ENCODE measurements at regions not wholly inside any gene's neighbourhood (a gene's known extent, or its start where the extent isn't known, plus 50 kb on each side); places are given as distances from the start of the nearest gene placed in this dataset.

GRCh38 chr9:103992938-103993579, 101.0 kb upstream of the SMC2 start:
- H3K27ac ChIP-seq (ENCODE audit: extremely low read depth, low read depth, low read length) = no peak overlapping the region
- H3K9me1 ChIP-seq (ENCODE audit: control insufficient read depth, insufficient read depth, low read length) = no peaks in the 10 kb centered on the region
- H3K4me1 ChIP-seq (replicated peaks in 1 of 2; ENCODE audit: control insufficient read depth in 2 of 2, insufficient read depth in 2 of 2, low read length in 2 of 2) = no peaks in the 10 kb centered on the region
- ATAC-seq (no peak), DNase-seq (ENCODE audit: extremely low read depth in 1 of 4, low spot score in 3 of 4) (no peak), FAIRE-seq (no peak)
- no peaks in the 10 kb centered on the region for H3K27me3 ChIP-seq (ENCODE audit: control insufficient read depth in 2 of 2, insufficient read depth in 2 of 2, low read length in 2 of 2)
- H2AFZ ChIP-seq (ENCODE audit: low read depth, low read length) = no peak overlapping the region
- H3K36me3 ChIP-seq (ENCODE audit: control insufficient read depth, insufficient read depth, low read length) = no peaks in the 10 kb centered on the region
- ChIA-PET CTCF (ENCODE audit: low intra/inter-chr PET ratio) (no interaction called here), POLR2A (no interaction called here)
- no peaks in the 10 kb centered on the region for H3K79me2 ChIP-seq (ENCODE audit: control insufficient read depth, insufficient read depth, low read length)
- H3K4me3 ChIP-seq = no peak overlapping the region
- intact Hi-C loops (cut with micrococcal nuclease) (no loop called here), in situ Hi-C loops (cut with MboI) (no loop called here)
- H3K4me2 ChIP-seq (ENCODE audit: insufficient read depth, low read length) = no peak overlapping the region
- no peak overlapping the region for H3K9ac ChIP-seq (ENCODE audit: insufficient read depth in 1 of 2, low read depth in 2 of 2, low read length in 2 of 2)
- H4K20me1 ChIP-seq (replicated peaks; ENCODE audit: control insufficient read depth, insufficient read depth, low read length) = no peaks in the 10 kb centered on the region
- WGBS (ENCODE audit: insufficient coverage, low coverage, missing lambda C conversion rate) = 5% methylated on average over 3 of the region's 3 CpGs
- H3K9me3 ChIP-seq (replicated peaks; ENCODE audit: control insufficient read depth, insufficient read depth, low read depth, low read length) = no peaks in the 10 kb centered on the region
- TF ChIP-seq ZNF431 (CRISPR knock-in tag; IDR thresholded peaks at IDR 0.05) = no peak
- no peak for TF ChIP-seq SOX6 (IDR thresholded peaks at IDR 0.05)
- no peak for TF ChIP-seq ZEB2 (IDR thresholded peaks at IDR 0.05)
- TF ChIP-seq ARHGAP35 (IDR thresholded peaks at IDR 0.05; ENCODE audit: partially characterized antibody) = no peak
- no peak for TF ChIP-seq ZNF384 (IDR thresholded peaks at IDR 0.05; ENCODE audit: low read depth, low read length)
- no peak for TF ChIP-seq ZNF740 (CRISPR knock-in tag; IDR thresholded peaks at IDR 0.05)
- no peak for TF ChIP-seq ZNF740 (tag; IDR thresholded peaks at IDR 0.05)
- no TSS peak for BruUV-seq (replicated peaks)
